Type B pancreatic cell (in vitro differentiated cells): ENCODE measurements at regions not wholly inside any gene's neighbourhood (a gene's known extent, or its start where the extent isn't known, plus 50 kb on each side); places are given as distances from the start of the nearest gene placed in this dataset.

Experiments
- DNase-seq: peaks from one replicate; pipeline ENCODE4 v3.0.0; 2021; ENCODE audit warnings: mixed read lengths; ENCODE audit not compliant: unreplicated experiment; ENCODE audit errors: extremely low spot score
- H3K27ac Mint-ChIP-seq: 2 replicates; pipeline ENCODE4 v1.8.0; 2021; ENCODE audit warnings: mild to moderate bottlenecking, mixed read lengths
- H3K27me3 Mint-ChIP-seq: 2 replicates; pipeline ENCODE4 v1.8.0; 2021; ENCODE audit warnings: mixed read lengths
- H3K36me3 Mint-ChIP-seq: 2 replicates; pipeline ENCODE4 v1.8.0; 2021; ENCODE audit warnings: mixed read lengths
- H3K4me1 Mint-ChIP-seq: one replicate; pipeline ENCODE4 v1.8.0; 2021; ENCODE audit warnings: mixed read lengths; ENCODE audit not compliant: unreplicated experiment
- H3K4me3 Mint-ChIP-seq: 2 replicates; pipeline ENCODE4 v1.8.0; 2021; ENCODE audit warnings: mild to moderate bottlenecking, mixed read lengths
- H3K9me3 Mint-ChIP-seq: 2 replicates; pipeline ENCODE4 v1.8.0; 2021; ENCODE audit warnings: mixed read lengths
- CTCF ChIP-seq: fragments of 200-600 bp; sonication (generic); conservative IDR thresholded peaks from 2 replicates; pipeline ENCODE4 v1.5.0; 2021; ENCODE audit warnings: antibody characterized with exemption, mild to moderate bottlenecking

GRCh38 chr2:198238429-198238828 is 434.0 kb downstream of the PLCL1 start:
- Mint-ChIP-seq H3K27me3 (peaks cover 3% of the 10 kb centered on the region), H3K27ac (no peak overlapping the region), H3K4me3 (no peak overlapping the region), H3K4me1 (peaks cover 2% of the 10 kb centered on the region), H3K9me3 (no peaks in the 10 kb centered on the region), H3K36me3 (no peaks in the 10 kb centered on the region)
- TF ChIP-seq CTCF, result no peak
- DNase-seq, result no peak

DNA sequence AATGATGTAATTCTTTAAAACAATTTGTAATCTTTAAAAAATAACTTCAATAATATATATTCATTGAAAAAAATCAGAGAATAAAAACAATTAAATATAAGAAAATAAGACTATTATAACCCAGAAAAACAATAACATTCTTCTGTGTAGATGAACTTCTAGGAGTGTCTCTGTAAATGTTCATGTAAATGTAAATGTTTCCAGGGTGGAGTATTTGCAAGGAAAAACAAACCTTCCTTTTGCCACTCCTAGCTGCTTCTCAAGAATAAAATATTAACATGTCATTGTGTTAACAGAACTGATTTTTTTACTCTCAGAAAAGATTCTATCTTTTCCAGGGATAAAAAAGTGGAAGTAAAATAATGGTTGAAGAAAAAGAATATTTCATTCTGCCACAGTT is 431.9 kb downstream of the PLCL1 start:
- H3K36me3 Mint-ChIP-seq, result no peaks in the 10 kb centered on the region
- peaks cover 3% of the 10 kb centered on the region for H3K27me3 Mint-ChIP-seq
- DNase-seq, result no peak
- H3K9me3 Mint-ChIP-seq, result no peaks in the 10 kb centered on the region
- H3K27ac Mint-ChIP-seq, result no peak overlapping the region
- peaks cover 5% of the 10 kb centered on the region for H3K4me1 Mint-ChIP-seq
- no peak for TF ChIP-seq CTCF
- H3K4me3 Mint-ChIP-seq, result no peak overlapping the region

DNA sequence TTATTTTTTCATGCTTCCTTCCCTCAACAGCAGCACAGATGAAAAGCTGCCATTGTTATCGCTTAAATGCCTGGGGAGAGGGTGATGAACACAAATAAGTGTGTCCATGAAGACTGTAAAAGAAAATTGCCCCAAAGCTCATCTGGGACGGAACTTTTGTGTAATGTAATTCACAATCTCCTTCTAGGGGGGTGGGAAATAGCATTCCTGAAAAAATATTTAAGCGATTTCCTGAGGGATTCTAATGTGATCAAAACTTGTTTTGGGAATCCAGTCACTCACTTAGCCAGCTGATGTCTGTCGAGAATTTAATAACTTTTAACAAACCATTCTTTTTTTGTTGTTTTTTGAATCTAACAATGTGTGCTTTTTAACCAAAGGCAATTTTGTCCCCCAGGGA is 427.9 kb downstream of the PLCL1 start:
- H3K27me3 Mint-ChIP-seq, result peaks cover 3% of the 10 kb centered on the region
- DNase-seq, result no peak
- H3K36me3 Mint-ChIP-seq, result no peaks in the 10 kb centered on the region
- H3K27ac Mint-ChIP-seq, result no peak overlapping the region
- H3K4me3 Mint-ChIP-seq, result no peak overlapping the region
- H3K9me3 Mint-ChIP-seq, result no peaks in the 10 kb centered on the region
- no peak for TF ChIP-seq CTCF
- H3K4me1 Mint-ChIP-seq, result peaks cover 5% of the 10 kb centered on the region

GRCh38 chr2:198231562-198231961 is 427.2 kb downstream of the PLCL1 start:
- H3K27me3 Mint-ChIP-seq, result peaks cover 3% of the 10 kb centered on the region
- H3K9me3 Mint-ChIP-seq, result no peaks in the 10 kb centered on the region
- peaks cover 5% of the 10 kb centered on the region for H3K4me1 Mint-ChIP-seq
- H3K4me3 Mint-ChIP-seq, result no peak overlapping the region
- no peak for TF ChIP-seq CTCF
- no peak for DNase-seq
- no peaks in the 10 kb centered on the region for H3K36me3 Mint-ChIP-seq
- no peak overlapping the region for H3K27ac Mint-ChIP-seq

DNA sequence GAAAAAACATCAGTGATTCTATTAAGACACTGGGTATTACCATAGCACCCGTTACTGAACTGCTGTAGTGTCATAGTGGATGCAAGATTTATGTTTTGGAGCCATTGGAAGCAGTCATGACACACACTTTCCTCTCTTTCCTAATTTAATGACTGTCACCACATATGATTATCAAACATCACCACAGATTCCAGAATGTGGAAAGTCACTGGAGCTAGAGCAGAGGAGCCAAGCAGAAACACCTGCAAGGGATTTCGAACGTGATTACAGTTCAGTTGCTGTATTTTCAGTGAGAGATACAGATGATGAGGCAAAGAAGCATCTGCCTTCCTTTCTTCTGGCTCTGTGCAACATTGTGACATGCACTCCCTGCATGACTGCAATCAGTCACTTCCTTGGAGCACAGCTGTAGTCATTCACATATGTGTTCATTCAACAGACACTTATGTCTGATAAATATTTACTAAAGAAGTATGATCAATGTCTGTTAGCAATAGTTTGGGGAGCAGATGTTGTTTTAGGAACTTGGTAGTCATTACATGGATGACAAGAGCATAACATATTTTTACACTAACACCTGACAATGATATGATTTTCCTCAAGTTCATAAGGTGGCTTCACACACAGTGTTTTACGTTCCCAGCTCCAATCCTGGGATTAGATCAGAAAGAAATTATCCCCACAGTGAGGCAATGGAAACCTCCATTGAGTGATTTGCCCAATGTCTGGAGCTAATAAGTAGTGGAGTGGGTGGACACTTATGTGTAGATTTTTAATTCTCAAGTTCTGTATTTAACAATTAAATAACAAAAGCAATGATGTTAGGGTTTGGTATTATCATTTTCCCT is 416.6 kb downstream of the PLCL1 start:
- Mint-ChIP-seq H3K4me3 (no peak overlapping the region), H3K27ac (no peak overlapping the region), H3K4me1 (no peaks in the 10 kb centered on the region), H3K9me3 (no peaks in the 10 kb centered on the region), H3K36me3 (no peaks in the 10 kb centered on the region), H3K27me3 (peaks cover 2% of the 10 kb centered on the region)
- no peak for TF ChIP-seq CTCF
- DNase-seq, result no peak
